Adrenal gland (tissue), 5 donors: ENCODE measurements at regions not wholly inside any gene's neighbourhood (a gene's known extent, or its start where the extent isn't known, plus 50 kb on each side); places are given as distances from the start of the nearest gene placed in this dataset.

ENCODE experiments used
- POLR2A ChIP-seq, 2 donors: fragments of 450-650 bp; IDR thresholded peaks; one replicate each; pipeline ENCODE4 v1.6.1; 2017; ENCODE audit warnings: antibody characterized with exemption in 2 of 2, mild to moderate bottlenecking in 2 of 2, moderate library complexity in 1 of 2
- TF ChIP-seq, protein P1 (sequence below), 6 experiments: fragments of 450-650 bp in 4 of 6; fragments of 200-600 bp in 2 of 6; sonication (generic) in 1 of 6; IDR thresholded peaks; 1 replicate in 5 of 6; 2 replicates in 1 of 6; pipeline versions ENCODE4 v1.5.1 to v1.8.0; 2016 to 2021; ENCODE audit warnings: antibody characterized with exemption in 6 of 6, mild to moderate bottlenecking in 2 of 6, moderate library complexity in 1 of 6
- donor health status: DM: no; HTN: no; CAD: no.

DNA sequence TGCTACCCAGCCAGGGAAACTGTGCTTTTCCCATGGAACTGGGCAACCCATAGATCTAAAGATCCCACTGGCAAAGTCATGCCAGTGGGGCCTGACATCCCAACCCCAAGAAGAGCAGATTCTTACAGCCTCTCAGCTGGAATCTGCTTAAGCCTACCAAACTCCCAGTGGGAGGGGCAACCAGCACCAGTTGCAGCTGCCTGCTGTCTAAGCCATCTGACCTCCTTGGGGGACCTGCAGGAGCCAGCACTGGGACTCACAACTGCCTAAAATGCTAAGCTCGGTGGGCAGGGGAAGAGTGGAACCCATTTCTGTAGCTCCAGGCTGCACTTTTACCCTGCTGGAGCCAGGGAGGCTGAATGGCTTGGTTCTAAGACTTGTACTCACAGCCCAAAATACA, 770.7 kb upstream of the SLC8A1 start:
- TF ChIP-seq, protein P1, sequence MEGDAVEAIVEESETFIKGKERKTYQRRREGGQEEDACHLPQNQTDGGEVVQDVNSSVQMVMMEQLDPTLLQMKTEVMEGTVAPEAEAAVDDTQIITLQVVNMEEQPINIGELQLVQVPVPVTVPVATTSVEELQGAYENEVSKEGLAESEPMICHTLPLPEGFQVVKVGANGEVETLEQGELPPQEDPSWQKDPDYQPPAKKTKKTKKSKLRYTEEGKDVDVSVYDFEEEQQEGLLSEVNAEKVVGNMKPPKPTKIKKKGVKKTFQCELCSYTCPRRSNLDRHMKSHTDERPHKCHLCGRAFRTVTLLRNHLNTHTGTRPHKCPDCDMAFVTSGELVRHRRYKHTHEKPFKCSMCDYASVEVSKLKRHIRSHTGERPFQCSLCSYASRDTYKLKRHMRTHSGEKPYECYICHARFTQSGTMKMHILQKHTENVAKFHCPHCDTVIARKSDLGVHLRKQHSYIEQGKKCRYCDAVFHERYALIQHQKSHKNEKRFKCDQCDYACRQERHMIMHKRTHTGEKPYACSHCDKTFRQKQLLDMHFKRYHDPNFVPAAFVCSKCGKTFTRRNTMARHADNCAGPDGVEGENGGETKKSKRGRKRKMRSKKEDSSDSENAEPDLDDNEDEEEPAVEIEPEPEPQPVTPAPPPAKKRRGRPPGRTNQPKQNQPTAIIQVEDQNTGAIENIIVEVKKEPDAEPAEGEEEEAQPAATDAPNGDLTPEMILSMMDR (IDR thresholded peaks at IDR 0.05) = no peak
- no peak for TF ChIP-seq POLR2A (IDR thresholded peaks at IDR 0.05)
